ENCODE measurements at regions not wholly inside any gene's neighbourhood (a gene's known extent, or its start where the extent isn't known, plus 50 kb on each side); places are given as distances from the start of the nearest gene placed in this dataset.

- TF ChIP-seq CTCF (IDR thresholded peaks at IDR 0.05) (no peak), POLR2A (IDR thresholded peaks at IDR 0.05) (no peak)
Measured at GRCh38 chr15:62795700-62796695, 246.5 kb upstream of the TPM1 start.
